ENCODE measurements at regions not wholly inside any gene's neighbourhood (a gene's known extent, or its start where the extent isn't known, plus 50 kb on each side); places are given as distances from the start of the nearest gene placed in this dataset.

DNA sequence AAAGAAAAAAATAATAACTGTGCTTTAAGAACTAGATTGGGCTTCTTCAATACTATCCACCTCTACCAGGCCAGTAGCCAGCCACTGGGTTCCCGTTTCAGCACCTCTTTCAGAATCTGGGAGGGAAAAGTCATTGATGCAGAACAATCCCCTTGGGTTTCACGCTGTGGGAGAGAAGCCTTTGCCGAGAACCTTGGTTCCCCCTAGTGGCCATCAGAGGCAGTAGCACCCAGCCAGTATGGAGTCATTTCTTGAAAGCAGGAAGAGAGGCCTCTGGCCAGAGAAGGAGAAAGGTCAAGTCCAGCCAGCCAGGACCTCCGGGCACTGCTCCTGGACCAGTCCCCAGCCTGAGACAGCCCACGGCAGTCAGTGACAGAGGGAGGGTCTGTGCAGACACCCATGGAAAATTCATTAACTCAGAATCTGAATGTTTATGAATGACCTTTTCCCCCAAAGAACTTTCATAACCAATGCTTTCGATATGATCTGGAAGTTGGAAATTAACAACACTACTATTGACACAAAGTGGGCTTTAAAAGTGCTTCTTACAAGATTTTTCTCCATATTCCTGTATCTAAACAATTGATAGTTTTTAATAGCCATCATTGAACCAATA lies 51.2 kb upstream of the CDH5 start:
- peak; percentile 43 for DNase-seq

DNA sequence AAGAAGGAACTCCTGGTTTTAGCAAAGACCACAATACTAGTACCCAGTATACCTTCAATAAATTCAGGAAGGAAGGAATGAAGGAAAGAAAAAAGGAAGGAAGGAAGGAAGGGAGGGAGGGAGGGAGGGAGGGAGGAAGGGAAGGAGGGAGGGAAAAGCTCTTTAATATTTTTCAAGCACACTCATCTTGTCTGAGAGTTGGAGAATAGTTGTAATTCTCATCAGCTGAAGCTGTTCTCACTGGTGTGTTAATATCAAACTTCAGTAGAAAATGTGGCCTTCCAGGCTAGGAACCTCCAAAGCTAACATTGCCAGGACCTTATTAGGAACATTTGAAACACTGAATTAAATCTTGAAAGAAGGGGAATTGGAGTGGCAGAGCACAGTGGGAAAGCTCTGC lies 55.2 kb upstream of the CDH5 start:
- DNase-seq, result no peak

DNA sequence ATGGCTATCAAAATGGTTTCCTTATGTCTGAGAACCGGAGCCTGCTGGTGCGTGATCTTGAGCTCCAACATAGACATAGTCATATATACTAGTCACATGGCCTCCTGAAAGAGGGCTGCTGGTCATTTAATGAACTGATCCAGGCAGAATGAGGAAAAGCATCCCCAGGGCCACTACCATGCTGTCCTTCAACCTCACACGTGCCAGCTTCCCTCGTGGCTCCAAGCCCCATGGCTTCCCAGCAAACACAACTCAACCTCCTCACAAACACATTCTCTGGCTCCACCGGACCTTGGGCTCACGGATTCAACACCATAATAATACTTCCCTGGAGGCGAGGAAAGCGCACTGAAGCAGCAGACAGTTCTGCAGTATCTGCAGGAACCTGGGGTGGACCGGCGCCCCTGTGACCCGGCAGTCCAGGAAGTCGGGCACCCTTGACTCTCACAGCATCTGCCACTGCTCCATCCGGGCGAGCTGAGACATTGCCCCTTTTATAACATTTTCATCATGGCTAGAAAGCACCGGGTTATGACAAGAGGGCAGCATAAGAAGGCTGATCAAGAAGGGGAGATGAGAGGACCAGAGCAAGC lies 57.2 kb upstream of the CDH5 start:
- no peak for DNase-seq

DNA sequence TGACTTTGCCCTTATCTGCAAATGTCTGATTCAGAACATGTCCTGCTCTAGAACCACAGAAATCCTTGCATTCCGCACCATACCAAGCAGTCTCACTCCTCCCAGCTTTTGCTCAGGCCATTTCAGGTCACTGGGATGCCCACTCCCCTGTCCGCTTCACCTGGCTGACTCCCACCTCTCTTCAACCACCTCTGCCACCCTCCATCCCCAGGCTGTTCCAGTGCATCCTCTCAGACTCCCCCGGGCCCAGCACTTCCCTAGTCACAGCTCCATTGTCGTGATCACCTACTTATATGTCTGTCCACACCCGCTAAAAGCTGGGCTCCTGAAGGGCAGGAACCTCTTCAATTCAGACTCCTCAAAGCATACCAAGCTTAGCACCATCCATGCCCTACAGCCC lies 58.4 kb upstream of the CDH5 start:
- DNase-seq, result no peak

DNA sequence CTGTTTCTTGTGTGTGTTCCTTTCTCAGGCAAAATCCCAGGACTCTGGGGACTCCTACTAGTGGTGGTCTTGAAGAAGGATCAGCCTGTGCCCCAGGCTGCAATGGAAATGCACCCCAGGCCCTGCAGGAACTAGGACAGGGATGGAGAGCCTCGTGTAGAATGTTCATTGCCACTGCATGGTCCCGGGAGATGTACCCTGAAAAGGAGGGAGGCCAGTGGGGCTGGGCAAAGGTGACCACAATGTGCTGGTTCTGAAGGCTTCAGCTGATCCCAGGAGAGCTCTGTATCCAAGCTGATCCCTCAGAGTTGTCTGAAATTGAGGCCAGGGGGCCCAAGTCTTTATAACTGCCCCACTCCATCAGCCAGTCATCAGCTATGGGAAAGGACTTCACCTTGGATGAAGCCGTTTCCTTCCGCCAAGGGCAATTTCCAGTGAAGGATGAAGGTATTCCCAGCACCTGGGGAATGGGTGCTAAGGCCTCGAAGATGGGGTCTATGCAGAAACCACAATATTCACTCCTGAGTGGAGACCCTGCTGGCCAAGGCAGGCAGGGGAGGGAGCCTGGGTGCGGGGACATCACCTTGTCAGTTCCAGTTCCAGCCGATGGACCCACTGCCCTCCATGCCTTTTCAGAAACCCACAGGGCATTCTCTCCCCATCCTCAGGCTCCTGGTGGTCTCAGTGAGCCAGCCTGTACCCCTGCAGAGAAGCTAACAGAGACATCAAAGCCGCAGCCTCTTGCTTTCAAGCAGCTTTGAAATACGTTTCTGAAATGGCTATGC lies 59.9 kb upstream of the CDH5 start:
- DNase-seq, result no peak

DNA sequence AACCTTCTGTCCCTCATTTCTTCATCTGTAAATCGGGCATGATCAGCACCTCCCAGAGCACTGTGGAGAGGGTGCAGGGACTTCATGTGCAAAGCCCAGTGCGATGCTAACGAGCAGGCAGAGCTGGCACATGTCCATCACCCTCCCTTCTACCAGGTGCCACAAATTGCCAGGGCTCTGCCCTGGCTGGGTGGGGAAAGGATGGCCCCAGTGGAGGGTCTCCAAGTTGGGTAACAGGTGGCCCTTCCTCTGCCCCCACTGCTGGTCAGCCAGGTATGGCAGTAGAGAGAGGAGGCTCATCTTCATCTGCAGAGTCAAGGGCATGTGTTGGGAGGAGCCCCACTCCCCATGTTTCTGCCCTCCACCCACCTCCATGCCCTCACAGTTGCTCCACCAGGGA lies 61.5 kb upstream of the CDH5 start:
- no peak for DNase-seq

DNA sequence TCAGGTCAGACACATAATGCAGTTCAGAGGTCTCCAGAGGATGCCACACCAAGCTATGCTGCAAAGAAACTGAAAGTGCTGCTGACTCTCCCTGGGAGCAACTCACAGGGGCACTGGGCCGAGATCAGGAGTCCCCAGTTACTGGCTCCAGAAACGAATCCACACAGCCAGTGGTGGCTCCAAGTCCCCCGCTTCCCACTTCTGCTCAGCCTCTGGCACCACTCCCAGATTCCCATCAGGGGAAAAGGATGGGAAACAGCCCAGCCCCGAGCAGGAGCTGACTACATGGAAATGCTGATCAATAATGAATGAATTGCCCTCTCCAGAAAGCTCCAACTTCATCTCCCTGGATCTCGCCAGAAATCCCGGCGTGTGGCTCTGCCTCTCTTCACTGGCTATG lies 62.3 kb upstream of the CDH5 start:
- no peak for DNase-seq

DNA sequence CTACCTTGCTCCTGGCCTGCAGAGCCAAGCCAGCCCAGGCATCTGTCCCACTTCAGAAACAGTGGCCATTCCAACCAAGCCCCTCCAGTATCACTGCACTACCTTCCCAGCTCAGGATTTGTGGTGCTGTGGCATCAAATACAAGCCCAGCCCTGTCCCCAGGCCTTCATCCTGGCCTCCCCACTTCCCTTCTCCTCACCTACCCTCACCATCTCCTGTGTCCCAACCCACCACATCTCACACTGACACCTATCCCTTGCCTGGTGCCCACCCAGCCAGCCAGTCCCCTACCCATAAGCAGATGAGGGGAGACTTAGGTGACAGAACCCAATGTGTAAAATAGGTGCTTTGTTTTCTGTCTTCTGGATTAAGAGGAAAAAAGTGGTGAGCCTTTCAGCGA lies 66.0 kb upstream of the CDH5 start:
- DNase-seq, result no peak

DNA sequence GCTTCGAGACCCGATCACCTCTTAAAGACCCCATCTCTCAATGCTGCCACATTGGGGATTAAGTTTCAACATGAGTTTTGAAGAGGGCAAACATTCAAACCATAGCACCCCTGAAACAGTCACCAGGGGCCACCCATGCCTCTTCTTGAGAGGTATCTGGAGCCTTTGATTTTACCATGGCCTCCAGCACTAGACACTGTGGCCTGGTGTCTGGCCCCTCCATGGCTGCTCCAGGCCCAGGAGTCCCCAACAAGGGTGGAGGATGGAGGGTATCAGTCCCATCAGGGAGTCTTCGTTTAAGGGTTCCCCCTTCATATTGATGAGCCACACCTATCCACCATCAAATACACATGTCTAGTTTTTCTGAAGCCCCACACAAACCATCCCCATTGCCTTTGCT lies 66.5 kb upstream of the CDH5 start:
- DNase-seq, result no peak

DNA sequence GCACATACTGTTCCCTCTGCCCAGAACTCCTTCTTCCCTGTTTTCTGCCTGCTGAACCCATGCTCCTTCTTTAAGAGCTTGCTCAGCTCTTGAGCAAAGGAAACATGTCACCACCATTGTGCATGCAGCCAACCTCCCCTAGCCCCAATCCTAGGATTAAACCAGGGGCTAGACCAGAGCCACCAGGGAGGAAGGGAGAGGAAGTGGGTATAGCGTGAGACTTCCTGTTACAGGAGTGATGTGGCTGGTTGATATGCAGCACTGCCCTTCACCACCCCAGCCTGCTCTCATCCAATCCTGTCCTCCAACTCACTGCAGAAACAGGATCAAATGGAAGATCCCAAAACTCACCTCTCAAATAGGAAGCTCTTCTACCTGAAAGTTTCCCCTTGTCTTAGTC lies 67.1 kb upstream of the CDH5 start:
- no peak for DNase-seq

DNA sequence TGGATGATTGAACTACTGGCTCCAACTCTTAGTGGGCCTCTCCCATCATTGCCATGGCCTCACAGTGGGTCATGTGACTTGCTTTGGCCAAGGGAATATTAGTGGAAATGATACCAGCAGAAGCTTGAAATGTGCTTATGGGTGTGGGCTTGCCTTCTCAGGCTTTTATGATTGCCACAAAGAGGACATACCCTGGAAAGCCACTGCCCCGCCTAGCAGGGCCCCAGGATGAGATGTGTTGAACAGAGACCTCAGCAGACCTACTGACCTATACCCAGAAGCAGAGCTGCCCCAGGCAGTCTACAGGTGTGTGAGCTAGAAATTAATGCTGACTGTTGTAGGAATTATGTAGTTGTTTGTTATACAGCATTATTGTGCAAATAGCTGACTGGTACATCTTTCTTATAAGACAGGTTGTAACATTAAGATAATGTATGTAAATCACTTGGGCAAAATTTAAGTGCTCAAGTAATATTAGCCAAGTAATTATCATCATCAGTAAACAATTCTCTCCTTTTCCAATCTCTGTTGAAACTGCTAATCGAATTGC lies 67.8 kb upstream of the CDH5 start:
- no peak for DNase-seq

DNA sequence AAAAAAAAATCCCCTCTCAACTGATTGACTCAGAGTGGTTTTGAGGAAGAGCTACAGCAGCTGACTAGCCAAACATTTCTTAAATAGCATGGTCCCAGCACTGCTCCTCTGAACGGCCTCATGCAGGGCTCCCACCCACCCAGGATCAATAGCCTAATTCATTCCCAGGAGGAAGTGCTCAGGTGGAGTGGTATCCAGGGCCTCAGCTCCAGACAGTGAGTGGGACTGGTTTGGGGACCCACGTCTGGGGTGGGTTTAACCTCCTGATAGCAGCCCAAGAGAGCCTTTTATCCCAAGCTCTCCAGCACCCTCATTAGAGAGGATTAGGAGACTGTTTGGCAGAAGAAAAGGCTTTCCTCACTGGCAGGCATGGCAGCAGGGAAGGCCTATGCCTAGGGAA lies 68.5 kb upstream of the CDH5 start:
- no peak for DNase-seq

DNA sequence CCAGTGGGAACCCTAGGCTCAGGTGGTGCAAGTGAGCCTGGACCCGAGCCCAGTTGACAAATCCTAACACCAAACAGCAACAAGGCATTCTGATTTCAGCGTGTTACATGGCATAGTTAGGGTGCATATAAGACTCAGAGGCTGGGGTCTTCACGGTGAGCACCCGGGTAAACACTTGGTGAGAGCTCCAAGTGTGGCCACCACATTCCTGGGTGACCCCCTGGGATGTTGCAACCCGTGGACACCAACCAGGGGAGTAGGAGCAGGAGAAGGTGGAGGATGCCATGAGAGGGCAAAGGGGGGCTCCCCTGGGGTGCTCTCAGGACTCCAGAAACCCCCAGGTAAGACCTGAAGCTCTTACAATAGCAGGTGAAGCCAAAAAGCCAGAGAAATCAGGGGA lies 69.9 kb upstream of the CDH5 start:
- no peak for DNase-seq

DNA sequence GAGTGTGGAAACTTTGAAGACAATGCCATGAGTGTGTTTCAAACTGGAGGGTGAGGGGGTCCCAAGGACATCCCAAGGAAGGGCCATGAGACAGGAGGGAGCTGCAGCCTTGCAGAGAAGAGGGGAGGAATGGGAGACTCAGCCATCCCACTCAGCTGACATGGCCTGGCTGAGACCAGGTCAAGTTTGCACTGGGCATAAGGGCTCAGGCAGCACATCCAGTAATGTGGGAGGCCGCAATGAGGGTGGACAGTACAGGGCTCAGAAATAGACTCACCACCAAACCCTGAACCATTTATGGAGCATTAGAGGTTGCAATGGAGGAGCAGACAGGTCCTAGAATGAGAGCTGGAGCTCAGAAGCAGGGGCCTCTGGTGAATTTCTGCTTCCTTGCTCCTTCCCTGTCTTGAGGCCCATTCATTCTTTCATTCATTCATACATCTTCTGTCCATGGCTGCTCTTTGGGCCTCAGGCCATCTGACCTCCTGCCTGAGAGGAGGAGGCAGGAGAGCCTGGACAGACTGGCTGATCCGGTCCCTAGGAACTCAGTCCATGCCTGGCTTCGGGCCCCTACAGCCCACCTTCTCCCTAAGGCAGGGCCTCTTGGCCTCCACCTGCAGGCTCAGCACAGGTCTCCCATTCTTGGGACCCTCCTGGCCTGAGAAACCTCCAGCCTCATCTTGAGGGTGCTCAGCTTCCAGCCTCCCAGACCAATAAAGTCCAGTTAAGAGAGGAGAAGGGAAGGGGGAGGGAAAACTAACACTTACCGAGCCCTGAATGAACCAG lies 70.5 kb upstream of the CDH5 start:
- no peak for DNase-seq

DNA sequence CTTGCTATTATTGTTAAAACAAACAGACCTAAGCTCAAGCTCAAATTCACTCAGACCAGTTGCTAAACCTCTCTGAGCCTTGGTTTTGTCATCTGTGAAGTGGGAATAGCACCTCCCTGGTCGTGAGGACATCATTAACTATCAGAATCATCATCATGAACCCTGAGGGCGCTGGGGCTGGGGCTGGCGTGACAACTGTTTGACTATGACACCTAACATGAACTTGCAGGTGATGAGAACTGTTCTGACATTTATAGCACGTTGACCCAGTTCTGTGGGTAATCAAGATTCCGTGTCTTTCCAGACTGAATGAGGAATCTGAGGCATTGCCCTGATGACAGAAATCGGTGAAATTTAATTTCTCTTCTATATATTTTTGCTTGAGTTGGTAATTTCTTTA lies 71.3 kb upstream of the CDH5 start:
- DNase-seq, result no peak

DNA sequence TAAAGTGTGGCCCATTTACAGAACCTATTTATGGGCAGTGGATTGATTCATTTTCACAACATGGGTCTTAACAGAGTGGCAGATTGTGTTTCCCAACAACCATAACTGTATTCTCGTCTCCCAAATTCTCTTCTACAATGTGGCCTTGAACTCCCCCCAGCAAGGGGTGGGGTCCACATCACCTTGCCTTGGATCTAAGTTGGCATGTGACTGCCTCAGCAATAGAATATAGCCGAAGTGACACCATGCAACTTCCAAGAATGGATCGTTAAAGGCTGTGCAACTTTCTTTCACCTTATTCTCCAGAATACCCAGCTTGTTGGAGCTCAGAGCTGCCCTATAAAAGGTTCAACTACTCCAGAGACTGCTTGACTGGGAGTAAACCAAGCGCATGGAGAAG lies 72.0 kb upstream of the CDH5 start:
- DNase-seq, result no peak

DNA sequence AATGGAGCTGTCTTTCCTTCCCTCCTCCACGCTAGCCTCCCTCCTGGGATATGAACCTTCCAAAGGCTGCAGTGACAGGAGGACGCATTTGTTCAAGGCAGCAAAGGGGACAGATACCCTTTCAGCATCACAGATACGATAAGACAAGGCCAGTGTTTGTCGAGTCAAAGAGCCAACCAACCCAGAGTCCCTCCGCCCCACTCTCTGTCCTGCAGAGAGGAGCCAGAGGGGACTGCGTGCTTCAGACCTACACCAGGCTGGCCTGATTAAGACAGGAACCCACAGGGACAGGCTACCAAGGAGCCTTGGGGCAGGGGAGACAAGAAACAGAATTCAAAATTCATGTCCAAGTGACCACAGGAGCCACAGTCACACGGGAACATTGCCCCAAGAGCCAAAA lies 72.6 kb upstream of the CDH5 start:
- DNase-seq, result no peak

DNA sequence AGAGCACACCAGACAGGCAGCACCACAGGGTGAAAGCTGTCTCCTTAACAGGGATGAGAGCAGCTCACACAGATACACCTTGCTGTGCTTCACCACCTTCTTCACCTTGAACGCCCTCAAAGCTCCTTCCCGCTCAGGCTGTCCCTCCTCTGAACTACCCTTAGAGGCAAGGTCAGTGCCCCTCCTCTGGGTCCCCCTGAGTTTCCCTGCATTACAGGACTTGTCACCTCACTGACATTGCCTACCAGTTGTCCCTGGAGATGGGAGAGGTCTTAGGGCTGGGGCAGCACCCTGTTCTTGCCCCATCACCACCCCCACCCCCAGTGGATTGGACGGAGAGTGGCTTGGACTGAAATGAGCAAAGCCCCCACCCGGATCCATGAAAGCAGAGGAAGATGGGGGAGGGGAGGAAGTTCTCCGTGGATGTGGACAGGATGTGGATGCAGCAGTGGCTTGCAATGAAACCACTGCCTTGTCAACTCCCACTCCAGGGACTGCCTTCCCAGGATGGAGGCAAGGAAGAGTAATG lies 73.2 kb upstream of the CDH5 start:
- no peak for DNase-seq

DNA sequence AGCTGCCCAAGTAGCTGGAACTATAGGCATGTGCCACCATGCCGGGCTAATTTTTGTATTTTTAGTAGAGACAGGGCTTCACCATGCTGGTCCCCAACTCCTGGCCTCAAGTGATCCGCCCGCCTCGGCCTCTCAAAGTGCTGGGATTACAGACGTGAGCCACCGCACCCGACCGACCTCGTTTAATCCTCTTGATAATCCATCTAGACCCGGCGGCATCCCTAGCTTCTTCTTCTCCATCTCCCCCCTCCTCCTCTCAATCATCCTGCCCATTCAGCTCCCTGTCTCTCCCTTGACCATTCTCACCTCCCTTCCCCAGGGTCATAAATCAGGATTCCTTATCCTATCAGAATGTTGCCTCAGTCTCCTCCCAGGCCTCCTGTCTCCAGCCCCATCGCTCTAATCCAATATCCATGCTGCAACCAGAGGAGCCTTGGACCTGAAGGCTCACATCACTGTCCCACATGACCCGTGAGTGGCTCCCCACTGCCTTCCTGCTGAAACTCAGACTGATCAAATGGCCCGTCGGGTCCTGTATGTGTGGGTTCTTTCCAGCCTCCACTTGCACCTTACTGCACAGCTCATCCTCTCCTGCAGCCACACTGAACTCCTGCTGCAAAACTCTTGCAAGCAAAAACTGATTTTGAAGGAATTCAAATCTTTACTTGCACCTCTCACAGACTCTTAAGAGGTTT lies 74.1 kb upstream of the CDH5 start:
- DNase-seq, result no peak

DNA sequence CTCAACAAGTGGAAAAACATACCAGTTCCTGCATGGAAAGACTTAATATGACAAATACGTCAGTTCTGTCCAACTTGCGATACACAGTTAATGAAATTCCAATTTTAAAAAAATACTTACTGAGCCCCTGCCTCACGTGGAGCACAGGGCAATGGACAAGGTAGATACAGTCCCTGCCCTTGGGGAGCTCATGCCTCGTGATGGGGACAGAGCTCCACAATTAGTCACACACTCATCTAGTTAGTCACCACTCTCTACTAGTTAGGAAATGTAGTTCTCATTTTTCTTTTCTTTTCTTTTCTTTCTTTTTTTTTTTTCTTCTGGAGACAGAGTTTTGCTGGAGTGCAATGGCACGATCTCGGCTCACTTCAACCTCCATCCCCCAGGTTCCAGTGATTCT lies 74.7 kb upstream of the CDH5 start:
- DNase-seq, result no peak

DNA sequence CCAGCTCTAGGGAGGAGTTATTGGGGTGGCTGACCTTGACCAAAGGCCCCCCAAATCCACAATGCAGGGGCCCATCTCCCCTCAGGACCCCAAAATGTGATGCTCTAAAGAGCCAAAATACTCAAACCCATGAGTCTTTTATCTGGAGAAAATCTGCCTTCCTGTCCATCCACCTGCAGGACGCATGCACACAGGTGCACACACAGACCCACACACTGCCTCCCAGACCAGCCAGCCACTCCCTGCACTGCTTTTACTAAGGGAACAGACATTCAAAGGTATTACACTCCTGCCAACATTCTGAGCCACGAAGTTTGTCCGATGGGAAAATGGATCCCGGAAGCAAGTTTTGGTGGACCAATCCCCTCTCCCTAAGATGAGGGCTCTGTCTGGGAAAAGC lies 76.1 kb upstream of the CDH5 start:
- DNase-seq, result no peak

DNA sequence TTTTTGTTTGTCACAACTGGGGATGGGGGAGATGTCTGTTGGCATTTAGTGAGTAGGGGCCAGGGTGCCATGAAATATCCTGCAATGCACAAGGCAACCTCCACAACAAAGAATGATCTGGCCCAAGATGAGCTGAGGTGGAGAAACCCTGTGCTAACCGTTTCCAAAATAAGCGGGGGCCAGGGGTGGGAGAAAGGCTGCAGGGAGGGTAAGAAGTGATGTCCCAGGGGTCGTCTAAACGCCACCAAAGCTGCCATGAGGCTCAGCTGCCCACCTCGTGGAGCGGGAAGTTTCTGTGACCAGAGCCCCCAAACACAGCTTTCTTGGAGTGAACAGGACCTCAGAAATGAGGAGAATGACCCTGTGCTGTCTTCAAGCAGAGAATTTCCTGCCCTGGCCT lies 76.5 kb upstream of the CDH5 start:
- no peak for DNase-seq
